Adipocyte (in vitro differentiated cells): ENCODE measurements at regions not wholly inside any gene's neighbourhood (a gene's known extent, or its start where the extent isn't known, plus 50 kb on each side); places are given as distances from the start of the nearest gene placed in this dataset.
"Not testable (repeated sequence)": the region's sequence is repeated elsewhere in the genome, so short reads cannot be mapped to it uniquely, and the experiment has no call there.

Experiments
- DNase-seq: peaks from one replicate; pipeline ENCODE4 v3.0.0-alpha.2; 2015; ENCODE audit warnings: low read depth
- H3K27me3 ChIP-seq: replicated peaks from 2 replicates; pipeline ENCODE4 v1.7.0; 2013; ENCODE audit warnings: mild to moderate bottlenecking, low read length, moderate library complexity; ENCODE audit not compliant: control insufficient read depth, insufficient read depth
- H3K36me3 ChIP-seq: 2 replicates; pipeline ENCODE4 v1.7.0; 2013; ENCODE audit warnings: low read length, mild to moderate bottlenecking, moderate library complexity; ENCODE audit not compliant: control insufficient read depth, insufficient read depth, severe bottlenecking
- H3K4me1 ChIP-seq: 2 replicates; pipeline ENCODE4 v1.7.0; 2013; ENCODE audit warnings: mild to moderate bottlenecking, low read length, moderate library complexity; ENCODE audit not compliant: control insufficient read depth, insufficient read depth
- H3K4me3 ChIP-seq: 2 replicates; pipeline ENCODE4 v1.7.0; 2013; ENCODE audit warnings: mild to moderate bottlenecking, low read length, moderate library complexity
- H3K9ac ChIP-seq: 2 replicates; pipeline ENCODE4 v1.7.0; 2013; ENCODE audit warnings: mild to moderate bottlenecking, low read length, moderate library complexity
- H3K9me3 ChIP-seq: 2 replicates; pipeline ENCODE4 v1.7.0; 2013; ENCODE audit warnings: mild to moderate bottlenecking, low read length, moderate library complexity; ENCODE audit not compliant: control insufficient read depth

- H3K36me3 ChIP-seq, result no peaks in the 10 kb centered on the region
- no peaks in the 10 kb centered on the region for H3K27me3 ChIP-seq
- no peak for DNase-seq
- H3K4me1 ChIP-seq, result peaks cover 6% of the 10 kb centered on the region
- peaks cover 4% of the 10 kb centered on the region for H3K9me3 ChIP-seq
- H3K4me3 ChIP-seq, result no peak overlapping the region
- no peak overlapping the region for H3K9ac ChIP-seq
Observed at GRCh38 chr4:117135634-117136354, 50.4 kb upstream of the TRAM1L1 start.

GRCh38 chr4:117137145-117137544, 51.8 kb upstream of the TRAM1L1 start:
- H3K4me1 ChIP-seq, result peaks cover 6% of the 10 kb centered on the region
- H3K27me3 ChIP-seq, result no peaks in the 10 kb centered on the region
- H3K36me3 ChIP-seq, result no peaks in the 10 kb centered on the region
- no peak overlapping the region for H3K9ac ChIP-seq
- H3K4me3 ChIP-seq, result no peak overlapping the region
- peak; percentile 63 for DNase-seq
- peaks cover 4% of the 10 kb centered on the region for H3K9me3 ChIP-seq

- not testable (repeated sequence) for H3K4me1 ChIP-seq, H3K9ac ChIP-seq, H3K9me3 ChIP-seq, H3K36me3 ChIP-seq, H3K27me3 ChIP-seq, DNase-seq, H3K4me3 ChIP-seq
Observed at GRCh38 chr4:117138732-117139131, 53.4 kb upstream of the TRAM1L1 start.

GRCh38 chr4:117154251-117154650, 68.9 kb upstream of the TRAM1L1 start:
- DNase-seq, result no peak
- H3K4me3 ChIP-seq, result no peak overlapping the region

GRCh38 chr4:117156806-117157205, 71.4 kb upstream of the TRAM1L1 start:
- Histone ChIP-seq H3K4me1 (no peaks in the 10 kb centered on the region), H3K9me3 (no peaks in the 10 kb centered on the region), H3K27me3 (no peaks in the 10 kb centered on the region), H3K9ac (no peak overlapping the region), H3K4me3 (no peak overlapping the region), H3K36me3 (no peaks in the 10 kb centered on the region)
- no peak for DNase-seq

More at GRCh38 chr4:117154251-117154650, 68.9 kb upstream of the TRAM1L1 start:
- Histone ChIP-seq H3K9ac (no peak overlapping the region), H3K27me3 (no peaks in the 10 kb centered on the region), H3K9me3 (no peaks in the 10 kb centered on the region), H3K36me3 (no peaks in the 10 kb centered on the region), H3K4me1 (no peaks in the 10 kb centered on the region)

GRCh38 chr4:117157360-117157759, 72.0 kb upstream of the TRAM1L1 start:
- H3K9me3 ChIP-seq, result no peaks in the 10 kb centered on the region
- no peaks in the 10 kb centered on the region for H3K36me3 ChIP-seq
- H3K4me3 ChIP-seq, result no peak overlapping the region
- no peaks in the 10 kb centered on the region for H3K4me1 ChIP-seq
- no peaks in the 10 kb centered on the region for H3K27me3 ChIP-seq
- no peak for DNase-seq
- H3K9ac ChIP-seq, result no peak overlapping the region

- Histone ChIP-seq H3K4me1 (no peaks in the 10 kb centered on the region), H3K9ac (no peak overlapping the region), H3K27me3 (no peaks in the 10 kb centered on the region), H3K9me3 (no peaks in the 10 kb centered on the region), H3K4me3 (no peak overlapping the region), H3K36me3 (no peaks in the 10 kb centered on the region)
- DNase-seq, result no peak
Observed at GRCh38 chr4:117162976-117163375, 77.6 kb upstream of the TRAM1L1 start.

- H3K4me3 ChIP-seq, result no peak overlapping the region
- H3K9me3 ChIP-seq, result no peaks in the 10 kb centered on the region
- H3K36me3 ChIP-seq, result no peaks in the 10 kb centered on the region
- DNase-seq, result no peak
- H3K27me3 ChIP-seq, result no peaks in the 10 kb centered on the region
- H3K4me1 ChIP-seq, result no peaks in the 10 kb centered on the region
- no peak overlapping the region for H3K9ac ChIP-seq
Observed at GRCh38 chr4:117164338-117164737, 79.0 kb upstream of the TRAM1L1 start.

GRCh38 chr4:117175369-117175768, 90.0 kb upstream of the TRAM1L1 start:
- H3K4me1 ChIP-seq, H3K9me3 ChIP-seq, H3K4me3 ChIP-seq, DNase-seq, H3K9ac ChIP-seq, H3K27me3 ChIP-seq, H3K36me3 ChIP-seq: not testable (repeated sequence)

- no peaks in the 10 kb centered on the region for H3K9me3 ChIP-seq
- no peaks in the 10 kb centered on the region for H3K36me3 ChIP-seq
- DNase-seq, result no peak
- H3K27me3 ChIP-seq, result no peaks in the 10 kb centered on the region
- H3K4me1 ChIP-seq, result no peaks in the 10 kb centered on the region
- H3K9ac ChIP-seq, result no peak overlapping the region
- no peak overlapping the region for H3K4me3 ChIP-seq
Observed at GRCh38 chr4:117203231-117203630, 117.9 kb upstream of the TRAM1L1 start.

GRCh38 chr4:117210551-117210950, 125.2 kb upstream of the TRAM1L1 start:
- Histone ChIP-seq H3K4me1 (no peaks in the 10 kb centered on the region), H3K9ac (no peak overlapping the region), H3K27me3 (no peaks in the 10 kb centered on the region), H3K9me3 (no peaks in the 10 kb centered on the region), H3K4me3 (no peak overlapping the region), H3K36me3 (no peaks in the 10 kb centered on the region)
- no peak for DNase-seq

GRCh38 chr4:117224256-117224655, 138.9 kb upstream of the TRAM1L1 start:
- no peaks in the 10 kb centered on the region for H3K27me3 ChIP-seq
- H3K4me3 ChIP-seq, result no peak overlapping the region
- no peaks in the 10 kb centered on the region for H3K9me3 ChIP-seq
- H3K36me3 ChIP-seq, result no peaks in the 10 kb centered on the region
- DNase-seq, result no peak
- no peak overlapping the region for H3K9ac ChIP-seq
- no peaks in the 10 kb centered on the region for H3K4me1 ChIP-seq
